ENCODE measurements at regions not wholly inside any gene's neighbourhood (a gene's known extent, or its start where the extent isn't known, plus 50 kb on each side); places are given as distances from the start of the nearest gene placed in this dataset.

- H3K4me3 ChIP-seq, result no peak overlapping the region
- no peaks in the 10 kb centered on the region for H3K9me3 ChIP-seq
- no peak overlapping the region for H3K27ac ChIP-seq
- no peak for DNase-seq (ENCODE audit: low spot score in 2 of 2)
- H3K27me3 ChIP-seq, result peaks cover 0 to 19% of the 10 kb centered on the region in 2 donors
- no peaks in the 10 kb centered on the region for H3K36me3 ChIP-seq
- intact Hi-C loops (cut with DNase I; ENCODE audit: low total_unique reads), result no loop called here
- H3K4me1 ChIP-seq, result no peaks in the 10 kb centered on the region
- TF ChIP-seq POLR2A (IDR thresholded peaks at IDR 0.05), result no peak
- TF ChIP-seq POLR2AphosphoS5 (IDR thresholded peaks at IDR 0.05), result no peak
- TF ChIP-seq CTCF (IDR thresholded peaks at IDR 0.05), result no peak
Observed at GRCh38 chrX:150192816-150193215, 170.3 kb upstream of the MAMLD1 start.

- no peaks in the 10 kb centered on the region for H3K4me1 ChIP-seq
- no peaks in the 10 kb centered on the region for H3K36me3 ChIP-seq
- H3K9me3 ChIP-seq, result no peaks in the 10 kb centered on the region
- peaks cover 0 to 6% of the 10 kb centered on the region in 2 donors for H3K27me3 ChIP-seq
- H3K4me3 ChIP-seq, result no peak overlapping the region
- no peak for DNase-seq (ENCODE audit: low spot score in 2 of 2)
- TF ChIP-seq POLR2A (IDR thresholded peaks at IDR 0.05) (no peak), CTCF (IDR thresholded peaks at IDR 0.05) (no peak), POLR2AphosphoS5 (IDR thresholded peaks at IDR 0.05) (no peak)
- H3K27ac ChIP-seq, result no peak overlapping the region
- intact Hi-C loops (cut with DNase I; ENCODE audit: low total_unique reads), result no loop called here
Observed at GRCh38 chrX:150196285-150196684, 166.8 kb upstream of the MAMLD1 start.

GRCh38 chrX:150197388-150197787 is 165.7 kb upstream of the MAMLD1 start:
- no peaks in the 10 kb centered on the region for H3K9me3 ChIP-seq
- H3K4me3 ChIP-seq, result no peak overlapping the region
- TF ChIP-seq CTCF (IDR thresholded peaks at IDR 0.05) (no peak), POLR2AphosphoS5 (IDR thresholded peaks at IDR 0.05) (no peak), POLR2A (IDR thresholded peaks at IDR 0.05) (no peak)
- H3K27ac ChIP-seq, result no peak overlapping the region
- intact Hi-C loops (cut with DNase I; ENCODE audit: low total_unique reads), result no loop called here
- peaks cover 0 to 6% of the 10 kb centered on the region in 2 donors for H3K27me3 ChIP-seq
- H3K36me3 ChIP-seq, result no peaks in the 10 kb centered on the region
- DNase-seq (ENCODE audit: low spot score in 2 of 2), result no peak
- no peaks in the 10 kb centered on the region for H3K4me1 ChIP-seq

GRCh38 chrX:150198776-150199175 is 164.3 kb upstream of the MAMLD1 start:
- H3K27ac ChIP-seq, result no peak overlapping the region
- no peaks in the 10 kb centered on the region for H3K9me3 ChIP-seq
- H3K4me1 ChIP-seq, result no peaks in the 10 kb centered on the region
- no peak for TF ChIP-seq POLR2AphosphoS5 (IDR thresholded peaks at IDR 0.05)
- TF ChIP-seq CTCF (IDR thresholded peaks at IDR 0.05), result no peak
- no peak for TF ChIP-seq POLR2A (IDR thresholded peaks at IDR 0.05)
- DNase-seq (ENCODE audit: low spot score in 2 of 2), result no peak
- intact Hi-C loops (cut with DNase I; ENCODE audit: low total_unique reads), result no loop called here
- H3K36me3 ChIP-seq, result no peaks in the 10 kb centered on the region
- H3K27me3 ChIP-seq, result peaks cover 0 to 6% of the 10 kb centered on the region in 2 donors
- no peak overlapping the region for H3K4me3 ChIP-seq

GRCh38 chrX:150199181-150199580 is 163.9 kb upstream of the MAMLD1 start:
- no peak for TF ChIP-seq CTCF (IDR thresholded peaks at IDR 0.05)
- TF ChIP-seq POLR2AphosphoS5 (IDR thresholded peaks at IDR 0.05), result no peak
- no peak for TF ChIP-seq POLR2A (IDR thresholded peaks at IDR 0.05)
- DNase-seq (ENCODE audit: low spot score in 2 of 2), result no peak
- Histone ChIP-seq H3K27ac (no peak overlapping the region), H3K4me3 (no peak overlapping the region), H3K27me3 (peaks cover 0 to 6% of the 10 kb centered on the region in 2 donors), H3K36me3 (no peaks in the 10 kb centered on the region), H3K4me1 (no peaks in the 10 kb centered on the region), H3K9me3 (no peaks in the 10 kb centered on the region)
- intact Hi-C loops (cut with DNase I; ENCODE audit: low total_unique reads), result no loop called here
